Limb (tissue), 2 donors: ENCODE measurements at regions not wholly inside any gene's neighbourhood (a gene's known extent, or its start where the extent isn't known, plus 50 kb on each side); places are given as distances from the start of the nearest gene placed in this dataset.

Experiments used
- DNase-seq, 2 donors: peaks; one replicate each; pipeline ENCODE4 v3.0.0-alpha.2; 2016; ENCODE audit errors: extremely low spot score in 2 of 2

DNA sequence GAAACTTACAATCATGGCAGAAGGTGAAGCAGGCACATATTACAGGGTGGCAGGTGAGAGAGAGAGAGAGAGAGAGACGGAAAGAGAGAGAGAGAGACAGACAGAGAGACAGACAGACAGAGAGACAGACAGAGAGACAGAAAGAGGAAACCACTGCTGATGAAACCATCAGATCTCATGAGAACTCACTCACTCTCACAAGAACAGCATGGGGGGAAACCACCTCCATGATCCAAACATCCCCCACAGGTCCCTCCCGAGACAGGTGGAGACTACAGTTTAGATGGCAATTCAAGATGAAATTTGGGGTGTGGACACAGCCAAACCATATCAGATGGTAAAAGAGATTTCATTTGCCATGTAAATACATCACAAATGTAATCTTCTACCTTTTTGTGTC lies 708.1 kb downstream of the MRPL39 start:
- DNase-seq: no peak

DNA sequence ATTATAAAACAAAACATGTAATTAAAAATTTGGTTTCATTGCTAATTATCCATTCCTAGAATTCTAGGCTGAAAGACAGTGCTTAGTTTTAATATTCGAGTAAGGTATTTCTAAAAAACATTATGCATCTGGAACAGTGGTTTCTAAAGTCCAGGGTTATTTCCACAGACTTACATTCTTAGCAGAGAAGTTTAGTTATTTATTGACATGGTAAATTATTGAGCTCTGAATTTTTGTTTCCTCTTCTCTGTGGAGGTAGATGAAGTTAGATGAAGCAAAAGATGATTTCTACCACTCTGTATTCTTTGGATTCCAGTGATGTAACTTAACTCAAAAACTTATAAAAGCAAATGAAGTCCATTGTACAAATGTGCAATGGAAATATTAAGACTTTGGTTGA lies 709.4 kb downstream of the MRPL39 start:
- DNase-seq: no peak

DNA sequence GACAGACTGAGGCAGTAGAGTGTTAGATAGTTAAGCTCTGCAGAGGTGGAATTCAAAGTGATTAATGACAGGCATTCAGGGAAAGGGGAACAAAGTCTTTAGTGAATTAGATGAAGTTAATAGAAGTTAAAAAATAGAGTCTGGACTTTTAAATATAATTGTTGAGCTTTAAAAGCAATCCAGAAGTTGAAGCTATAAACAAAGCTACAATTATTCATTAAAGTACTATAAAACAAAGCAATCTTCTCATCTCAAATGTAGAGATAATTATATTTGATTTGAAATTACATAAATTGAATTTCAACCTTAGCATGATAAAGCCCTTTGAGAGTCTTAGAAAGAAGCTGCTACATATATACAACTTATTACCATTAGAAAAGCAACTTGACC lies 710.6 kb downstream of the MRPL39 start:
- DNase-seq: no peak

DNA sequence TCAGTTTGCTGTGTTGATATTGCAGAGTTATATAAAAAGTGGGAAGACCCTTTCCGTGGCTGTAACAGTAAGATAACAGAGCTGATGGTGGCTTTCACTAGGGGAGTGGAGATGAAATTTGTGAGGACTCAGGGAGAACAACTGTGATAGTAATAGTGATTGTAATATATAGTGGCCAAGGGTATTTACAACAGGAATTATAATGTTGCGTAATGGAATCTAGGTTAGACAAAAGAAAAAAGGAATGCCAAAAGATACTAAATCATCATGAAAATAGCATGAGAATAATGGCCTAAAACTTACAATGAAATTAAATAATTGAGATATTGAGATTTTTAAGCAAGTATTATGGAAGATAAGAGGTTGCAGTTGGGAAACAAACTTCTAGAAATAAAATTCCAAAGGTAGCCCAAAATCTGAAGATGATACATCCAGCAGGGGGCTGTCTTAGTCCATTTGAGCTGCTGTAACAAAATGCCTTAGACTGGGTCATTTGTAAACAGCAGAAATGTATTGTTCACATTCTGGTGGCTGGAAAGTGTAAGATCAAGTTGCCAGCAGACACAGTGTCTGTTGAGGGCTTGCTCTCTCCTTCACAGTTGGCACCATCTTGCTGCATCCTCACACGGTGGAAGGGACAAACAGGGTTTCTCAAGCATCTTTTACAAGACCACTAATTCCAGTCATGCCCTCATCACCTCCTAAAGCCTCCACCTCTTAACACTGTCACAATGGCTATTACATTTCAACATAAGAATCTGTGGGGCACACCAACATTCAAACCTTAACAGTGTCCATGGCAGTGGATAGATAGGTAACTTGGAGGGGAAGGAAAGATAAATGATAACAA lies 711.2 kb downstream of the MRPL39 start:
- no peak for DNase-seq

DNA sequence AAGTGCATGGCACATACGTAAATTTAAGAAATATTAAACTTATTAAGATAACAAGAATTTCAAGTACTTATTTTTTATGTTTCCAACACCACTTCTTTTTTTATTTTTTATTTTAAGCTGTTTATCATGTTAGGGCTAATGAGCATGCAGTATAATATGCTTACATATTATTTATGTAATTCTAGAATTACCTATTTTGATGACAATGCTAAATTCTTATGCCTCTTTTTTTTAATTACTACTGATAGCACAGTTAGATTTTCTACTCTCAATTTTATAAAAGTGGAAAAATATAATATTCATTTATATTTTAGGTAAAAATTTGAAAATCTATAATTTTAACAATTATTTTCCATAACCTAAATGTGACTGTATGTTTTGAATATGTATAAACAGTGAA lies 713.0 kb downstream of the MRPL39 start:
- no peak for DNase-seq

DNA sequence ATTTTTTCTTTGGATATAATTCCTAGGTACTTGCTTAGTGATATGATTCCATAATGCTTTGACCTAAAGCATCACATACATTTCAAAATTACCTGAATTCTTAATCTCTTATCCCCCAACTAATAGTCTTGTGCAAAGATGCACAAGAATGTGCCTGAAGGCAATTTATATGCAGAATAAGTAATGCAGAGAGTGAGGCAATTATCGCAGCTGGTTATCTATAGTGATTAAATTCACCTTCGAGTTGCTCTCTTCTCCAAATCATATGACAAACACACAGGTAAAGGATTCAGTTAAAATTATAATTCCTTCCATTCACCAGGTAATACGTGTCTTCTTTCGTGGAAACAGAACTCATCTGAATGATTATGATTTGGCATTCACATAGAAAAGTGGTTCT lies 717.3 kb downstream of the MRPL39 start:
- DNase-seq: no peak

DNA sequence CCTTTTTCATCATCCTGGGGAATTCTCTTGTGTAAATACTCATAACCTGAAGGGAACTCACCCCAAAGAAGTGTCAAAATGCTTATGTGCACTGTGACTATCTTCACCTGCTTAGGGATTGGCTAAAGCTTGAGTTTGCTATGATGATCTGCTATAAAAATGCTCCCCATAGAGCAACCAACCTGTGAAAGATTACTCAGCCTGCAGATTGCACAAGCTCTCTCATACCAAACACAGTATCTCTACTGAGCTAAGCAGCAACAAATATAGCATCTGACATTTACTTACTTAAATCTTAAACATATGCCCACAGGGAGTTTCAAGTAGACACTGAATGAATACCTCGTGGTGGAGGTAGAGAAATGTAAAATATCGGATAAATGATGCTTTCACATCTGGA lies 725.8 kb downstream of the MRPL39 start:
- DNase-seq: no peak

DNA sequence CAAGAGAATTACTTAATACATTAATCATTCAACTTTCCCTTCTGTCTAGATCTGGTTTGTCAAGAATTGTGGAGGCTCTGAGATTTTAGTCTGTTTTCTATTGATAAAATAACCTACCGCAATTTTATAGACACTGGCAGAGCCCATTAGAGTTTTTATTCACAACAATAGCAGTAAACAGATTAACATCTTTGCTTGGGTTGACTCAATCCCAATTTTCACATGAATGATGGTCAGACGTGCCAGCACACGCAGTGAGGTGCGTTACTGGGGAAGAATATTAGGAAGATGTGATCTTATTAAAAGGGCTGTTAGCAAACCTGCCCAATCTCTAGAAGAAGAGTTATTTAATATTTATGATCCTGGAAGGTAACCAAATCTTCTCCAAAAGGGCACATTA lies 736.6 kb downstream of the MRPL39 start:
- no peak for DNase-seq

DNA sequence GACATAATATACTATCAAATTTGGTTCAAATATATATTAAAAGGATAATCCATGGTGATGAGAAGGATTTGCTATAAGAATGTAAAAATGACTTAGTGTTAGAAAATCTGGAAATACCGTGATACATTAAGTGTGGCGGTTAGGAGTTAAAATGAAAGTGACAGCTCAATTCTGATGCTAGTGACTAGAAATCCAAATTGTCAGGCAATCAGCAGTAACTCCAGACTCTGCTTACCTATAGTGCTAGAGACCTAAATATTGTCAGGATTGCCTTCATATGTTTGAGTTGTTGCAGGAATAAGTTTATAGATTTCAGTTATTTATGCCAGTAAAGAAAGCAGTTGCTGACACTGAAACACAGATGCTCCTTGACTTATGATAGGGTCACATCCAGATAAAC lies 737.4 kb downstream of the MRPL39 start:
- DNase-seq: no peak

DNA sequence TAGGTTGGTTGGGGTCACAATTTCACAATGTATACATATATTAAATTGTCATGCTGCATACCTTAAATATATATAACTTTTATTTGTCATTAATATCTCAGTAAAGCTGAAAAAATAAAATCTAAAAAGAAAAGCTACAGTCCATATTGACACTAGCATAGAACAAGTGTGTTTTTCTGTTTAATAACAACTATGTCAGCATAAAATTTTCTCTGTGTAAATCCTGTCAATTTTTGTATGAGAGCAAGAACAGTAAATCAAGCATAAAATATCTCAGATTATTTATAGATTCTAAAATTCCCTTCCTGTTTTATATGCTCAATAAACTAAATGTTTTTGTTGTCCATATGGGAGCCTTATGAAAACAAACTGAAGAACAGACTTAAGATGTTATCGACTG lies 739.2 kb downstream of the MRPL39 start:
- DNase-seq: no peak

DNA sequence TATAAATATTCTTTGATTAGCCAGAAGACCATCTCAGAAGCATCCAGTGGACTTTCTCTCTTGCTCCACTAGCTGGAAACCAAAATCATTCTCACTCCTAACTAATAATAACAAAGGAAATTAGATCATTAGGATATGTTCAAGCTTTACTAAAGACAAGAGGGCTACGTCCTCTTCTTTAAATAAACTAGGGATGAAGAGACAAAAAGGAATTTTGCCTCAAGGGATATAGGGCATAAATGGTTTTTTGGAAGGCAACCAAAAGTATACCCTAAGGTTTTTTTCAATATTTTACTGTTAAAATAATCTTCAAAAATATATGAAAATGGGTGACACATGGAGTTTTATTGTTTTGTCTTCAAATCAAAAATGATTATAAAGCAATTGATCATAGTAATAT lies 745.8 kb downstream of the MRPL39 start:
- DNase-seq: no peak

DNA sequence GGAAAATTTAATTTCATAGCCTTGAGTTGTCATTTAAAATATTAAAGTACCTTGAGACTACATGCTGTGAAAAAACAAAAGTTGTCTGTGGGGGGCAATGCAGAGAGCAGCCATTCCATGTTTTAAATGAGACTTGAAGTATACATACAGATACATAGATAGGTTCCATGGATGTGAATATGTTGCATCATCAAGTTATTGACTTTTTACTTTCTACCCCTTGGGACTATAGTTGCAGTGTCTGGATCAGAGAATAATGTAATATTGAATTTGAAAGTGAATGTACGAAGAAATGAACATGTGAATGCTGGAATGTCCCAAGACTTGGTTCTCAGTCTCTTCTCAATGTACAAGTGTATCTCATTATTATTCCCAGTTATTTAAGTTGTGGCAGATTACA lies 751.0 kb downstream of the MRPL39 start:
- DNase-seq: no peak

DNA sequence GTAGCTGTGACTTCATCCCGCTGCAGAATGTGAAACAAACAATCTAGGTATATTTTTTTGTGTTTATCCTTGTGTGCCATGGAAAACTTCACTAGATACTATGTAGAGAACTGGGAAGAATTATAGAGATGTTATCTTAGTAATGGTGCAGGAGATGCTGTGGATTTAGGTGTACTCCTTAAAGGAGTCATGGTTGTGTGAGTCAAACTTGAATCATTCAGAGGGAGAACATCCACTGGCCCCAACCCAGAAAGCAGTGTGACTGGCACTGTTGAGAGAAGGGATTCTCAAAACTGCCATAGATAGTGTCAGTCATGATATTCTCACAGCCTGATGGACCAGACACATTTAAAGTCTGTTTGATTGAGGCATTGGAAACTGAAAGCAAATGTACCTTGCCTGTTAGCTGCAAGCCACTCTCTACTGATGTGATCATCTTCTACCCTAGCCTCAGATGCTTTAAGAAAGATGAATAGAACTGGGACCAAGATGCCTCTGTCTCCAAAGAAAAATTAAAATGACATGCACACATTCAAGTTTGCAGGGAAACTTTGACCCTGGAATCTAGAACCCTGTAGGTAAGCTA lies 754.6 kb downstream of the MRPL39 start:
- no peak for DNase-seq

DNA sequence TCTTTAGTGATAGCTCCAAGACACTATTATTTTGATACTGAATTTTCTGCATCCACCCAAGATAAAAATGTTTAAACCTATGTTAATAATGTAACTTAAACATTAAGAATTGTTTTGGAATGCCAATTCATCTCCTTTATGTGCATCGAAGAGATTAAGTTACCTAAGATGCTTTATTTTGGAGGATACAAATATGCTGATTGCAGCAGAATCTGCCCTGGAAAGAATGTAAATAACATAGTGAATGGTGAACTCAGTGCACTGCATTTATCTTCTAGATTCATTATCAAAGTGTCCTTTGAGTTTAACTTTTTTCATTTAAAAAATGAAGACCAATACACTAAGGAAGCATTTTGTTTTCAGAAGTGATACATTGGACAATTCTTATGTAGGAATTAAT lies 757.2 kb downstream of the MRPL39 start:
- no peak for DNase-seq

DNA sequence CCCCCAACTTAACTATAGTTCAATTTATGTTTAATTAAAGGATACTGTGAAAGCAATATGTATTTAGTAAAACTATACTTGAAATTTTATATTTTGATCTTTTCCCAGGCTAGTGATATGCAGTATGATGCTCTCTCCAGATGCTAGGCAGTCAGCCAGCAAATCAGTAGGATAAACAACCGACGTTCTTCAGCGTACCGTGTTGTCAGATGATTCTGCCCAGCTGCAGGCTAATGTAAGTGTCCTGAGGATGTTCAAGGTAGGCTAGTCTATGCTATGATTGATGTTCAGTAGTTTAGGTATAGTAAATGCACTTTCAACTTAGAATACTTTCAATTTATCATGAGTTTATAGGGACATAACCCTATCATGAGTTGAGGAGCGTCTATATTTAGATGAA lies 762.6 kb downstream of the MRPL39 start:
- DNase-seq: no peak

DNA sequence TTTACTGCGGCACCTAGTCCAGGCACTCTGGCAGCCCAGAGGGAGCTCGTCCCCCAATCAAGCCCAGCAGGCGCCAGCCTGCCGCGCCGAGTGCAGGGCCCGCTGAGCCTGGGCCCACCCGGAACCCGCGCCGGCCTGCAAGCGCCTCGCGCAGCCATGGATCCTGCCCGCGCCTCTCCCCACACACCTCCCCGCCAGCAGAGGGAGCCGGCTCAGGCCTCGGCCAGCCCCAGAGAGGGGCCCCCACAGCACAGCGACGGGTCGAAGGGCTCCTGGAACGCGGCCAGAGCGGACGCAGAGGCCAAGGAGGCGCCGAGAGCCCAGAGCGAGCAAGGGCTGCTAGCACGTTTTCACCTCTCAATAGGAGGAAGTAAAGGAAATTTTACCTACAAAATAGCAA lies 767.0 kb downstream of the MRPL39 start:
- no peak for DNase-seq

DNA sequence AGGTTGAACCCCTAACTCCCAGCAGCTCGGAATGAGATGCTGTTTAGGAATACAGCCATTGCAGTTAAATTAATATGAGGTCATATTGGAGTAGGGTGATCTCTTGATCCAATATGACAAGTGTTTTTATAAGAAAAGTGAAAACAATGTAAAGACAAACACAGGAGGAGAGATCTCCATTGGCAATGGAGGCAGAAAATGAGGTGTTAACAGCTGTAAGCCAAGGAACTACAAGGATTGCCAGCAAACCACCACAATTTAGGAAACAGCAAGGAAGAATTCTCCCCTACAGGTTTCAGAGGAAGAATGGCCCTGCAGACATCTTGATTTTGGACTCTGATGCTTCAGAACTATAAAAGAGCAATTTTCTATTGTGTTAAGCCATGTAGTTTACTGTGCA lies 774.3 kb downstream of the MRPL39 start:
- no peak for DNase-seq

DNA sequence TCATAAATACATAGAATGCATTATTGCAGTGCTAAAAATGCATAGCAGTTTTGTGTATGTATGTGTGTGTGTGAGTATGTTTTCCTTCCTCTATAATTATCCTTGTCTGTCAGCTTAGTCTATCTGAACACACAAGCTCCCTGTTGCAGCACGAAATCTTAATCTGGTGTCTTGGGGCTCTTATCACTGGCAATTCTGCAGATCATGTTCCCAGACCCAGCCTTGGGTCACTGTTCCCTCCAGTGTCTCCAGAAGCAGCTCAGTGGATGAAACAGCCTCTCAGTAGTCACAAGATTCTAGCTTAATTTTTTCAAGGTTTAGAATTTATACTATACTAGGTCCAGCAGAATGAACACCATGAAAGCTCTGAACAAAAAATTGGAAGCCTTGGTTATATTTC lies 777.9 kb downstream of the MRPL39 start:
- no peak for DNase-seq

DNA sequence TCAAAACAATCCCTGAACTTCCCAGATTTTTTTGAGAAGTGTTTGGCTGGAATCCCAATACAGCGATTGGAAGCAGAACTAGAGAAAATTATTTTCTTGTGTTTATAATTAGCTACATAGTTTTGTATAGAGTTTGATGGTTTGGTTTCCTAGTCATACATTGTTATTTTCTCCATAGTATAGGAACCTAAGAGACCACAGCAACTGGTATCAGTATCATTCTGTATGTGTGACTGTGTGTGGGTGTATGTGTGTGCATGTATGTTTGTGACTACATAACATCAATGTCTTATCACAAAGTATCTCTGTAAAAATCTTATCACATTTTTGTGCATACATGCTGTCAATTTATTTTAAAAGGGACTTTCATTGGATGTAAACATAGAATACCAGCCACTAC lies 780.5 kb downstream of the MRPL39 start:
- no peak for DNase-seq

DNA sequence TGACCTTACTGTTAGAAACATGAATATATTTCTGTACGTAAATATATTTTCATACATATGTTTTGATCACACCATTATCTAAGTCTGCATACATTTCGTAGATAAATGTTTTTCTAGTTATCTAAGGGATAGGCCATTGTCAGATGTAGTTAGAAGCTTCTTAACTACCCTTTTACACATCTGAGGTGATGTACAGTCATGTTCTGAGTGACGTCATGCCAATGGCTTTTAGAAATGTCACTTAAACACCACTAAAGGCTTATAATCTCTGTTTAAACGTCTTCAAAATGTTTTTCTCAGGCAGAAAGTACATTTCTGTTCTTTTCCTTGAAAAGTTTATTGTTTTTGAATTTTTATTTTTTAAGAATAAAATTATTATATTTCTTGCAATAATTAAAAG lies 781.9 kb downstream of the MRPL39 start:
- DNase-seq: no peak

DNA sequence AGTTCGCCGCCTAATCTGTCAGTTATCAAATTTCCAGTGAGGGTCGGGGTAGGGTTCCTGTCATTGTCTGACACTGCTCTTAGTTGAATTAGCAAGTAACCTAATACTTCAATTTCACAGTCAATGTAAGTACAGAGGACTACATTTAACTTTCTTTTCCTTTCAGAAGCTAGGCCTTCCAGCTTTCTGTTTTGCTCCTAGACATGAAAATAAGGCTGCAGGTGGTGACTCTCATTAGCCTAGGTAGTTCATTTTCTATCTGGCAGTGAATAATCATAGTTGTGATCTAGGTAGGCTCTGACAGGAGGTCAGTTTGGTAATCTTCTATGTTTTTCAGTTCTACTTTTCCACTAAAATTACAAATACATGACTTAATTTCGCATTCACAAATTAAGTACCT lies 783.1 kb downstream of the MRPL39 start:
- no peak for DNase-seq

DNA sequence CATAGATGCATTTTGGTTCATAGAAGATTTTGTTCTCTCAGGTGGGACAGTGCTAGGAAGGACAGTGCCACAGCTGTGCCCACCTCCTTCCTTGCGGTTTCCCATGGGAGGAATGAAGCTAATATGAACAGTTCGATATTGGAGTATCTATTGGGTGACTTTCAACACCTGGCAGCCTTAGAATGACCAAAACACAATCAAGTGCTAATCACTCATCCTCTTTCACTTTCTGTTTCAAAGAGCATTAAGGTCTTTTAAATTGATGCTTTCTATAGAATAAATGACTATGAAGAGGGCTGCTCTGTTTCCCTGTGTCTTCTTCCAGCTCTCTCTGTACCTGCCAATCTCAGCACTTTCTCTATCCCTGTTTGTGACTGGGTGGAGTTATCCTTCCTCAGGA lies 784.0 kb downstream of the MRPL39 start:
- no peak for DNase-seq

DNA sequence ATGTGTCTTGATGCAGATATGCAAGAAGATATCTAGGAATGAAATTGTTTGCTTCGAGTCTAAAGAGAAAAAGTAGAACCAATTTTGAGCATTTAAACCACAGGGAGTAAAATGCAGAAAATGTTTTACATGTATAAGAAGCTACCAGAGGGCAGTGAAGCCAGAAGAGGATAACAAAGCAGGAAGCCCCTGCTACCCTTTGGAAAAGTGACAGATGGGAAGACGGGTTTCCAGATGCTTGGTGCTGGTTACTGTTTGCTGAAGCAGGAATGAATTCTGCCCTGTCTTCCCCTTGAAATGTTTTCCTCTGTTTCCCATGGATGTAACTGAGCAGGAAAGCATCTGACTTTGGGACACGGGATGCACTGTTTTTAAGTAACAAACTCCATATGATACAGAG lies 822.2 kb downstream of the MRPL39 start:
- DNase-seq: no peak

DNA sequence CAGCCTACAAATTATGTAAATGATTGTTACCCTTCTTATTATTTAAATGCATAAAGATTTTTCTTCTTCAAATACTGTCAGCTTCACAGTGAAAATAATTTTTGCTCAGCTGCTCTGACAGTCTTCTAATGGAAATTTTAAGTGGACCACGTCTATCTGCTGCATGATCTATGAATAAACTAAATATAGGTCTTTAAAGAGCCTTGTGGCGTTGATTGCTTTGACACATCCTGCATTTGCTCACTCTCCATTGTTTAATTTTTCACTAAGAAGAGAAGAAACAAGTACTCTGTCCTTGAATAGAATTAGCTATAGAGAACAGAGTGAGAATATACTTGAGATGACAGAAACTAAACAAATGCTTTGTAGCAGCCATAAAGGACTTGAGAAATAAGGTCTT lies 826.1 kb downstream of the MRPL39 start:
- DNase-seq: no peak
